Activated CD8-positive, alpha-beta memory T cell treated with anti-CD3 and anti-CD28 coated beads for 36 hours (primary cell): ENCODE measurements at regions not wholly inside any gene's neighbourhood (a gene's known extent, or its start where the extent isn't known, plus 50 kb on each side); places are given as distances from the start of the nearest gene placed in this dataset.
"Not testable (repeated sequence)": the region's sequence is repeated elsewhere in the genome, so short reads cannot be mapped to it uniquely, and the experiment has no call there.

Experiments used
- CTCF ChIA-PET: fragments of 350-600 bp; sonication (Branson Sonifier 250); formaldehyde crosslinking; loops from one replicate; lab custom pipeline; 2021; ENCODE audit warnings: antibody characterized with exemption; lab: Charles Lee
- POLR2A ChIA-PET: fragments of 350-600 bp; sonication (Branson Sonifier 250); formaldehyde crosslinking; loops from one replicate; lab custom pipeline; 2021; ENCODE audit warnings: antibody characterized with exemption; lab: Charles Lee

- ChIA-PET CTCF (no interaction called here), POLR2A (no interaction called here)
These were observed 499.0 kb upstream of the MARCKS start for GRCh38 chr6:113358063-113358583.

DNA sequence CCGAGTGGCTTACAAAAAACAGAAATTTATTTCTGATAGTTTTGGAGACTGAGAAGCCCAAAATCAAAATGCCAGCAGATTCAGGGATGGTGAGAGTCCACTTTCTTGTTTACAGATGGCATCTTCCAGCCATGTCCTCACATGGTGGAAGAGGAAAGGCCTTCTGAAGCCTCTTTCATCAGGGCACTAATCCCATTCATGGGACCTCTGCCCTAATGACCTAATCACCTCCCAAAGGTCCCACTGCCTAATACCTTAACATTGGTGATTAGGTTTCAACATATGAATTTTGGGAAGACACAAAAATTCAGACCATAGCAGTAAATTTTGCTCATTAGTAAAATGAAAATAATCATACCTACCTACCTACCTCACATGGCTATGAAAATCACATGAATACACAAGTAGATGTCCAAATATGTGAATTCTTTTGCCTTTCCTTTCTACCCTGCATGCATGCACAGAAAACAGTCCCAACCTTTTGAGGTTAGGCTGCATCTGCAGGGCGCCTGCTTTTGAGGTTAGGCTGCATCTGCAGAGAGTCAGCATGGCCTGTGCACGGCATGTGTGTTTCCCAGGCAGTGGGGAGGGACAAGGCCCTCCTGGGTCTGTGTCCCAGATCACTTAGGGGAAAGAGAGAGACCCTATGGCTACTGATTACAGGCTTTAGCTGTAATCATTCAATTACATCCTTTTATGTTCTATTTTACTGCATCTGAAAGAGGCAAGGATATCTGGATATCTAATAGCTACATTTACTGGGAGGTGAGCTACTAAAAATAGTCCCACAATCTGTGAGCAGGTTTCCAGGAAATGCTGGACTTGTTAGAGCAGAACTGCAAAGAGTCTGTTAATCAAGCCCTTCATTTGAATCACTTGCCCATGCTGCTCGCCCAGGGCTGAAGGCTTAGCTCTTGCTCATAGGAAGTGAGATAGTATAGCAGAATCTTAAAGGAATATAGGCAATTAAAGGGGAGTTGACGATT lies 497.7 kb upstream of the MARCKS start:
- ChIA-PET POLR2A (no interaction called here), CTCF (no interaction called here)

DNA sequence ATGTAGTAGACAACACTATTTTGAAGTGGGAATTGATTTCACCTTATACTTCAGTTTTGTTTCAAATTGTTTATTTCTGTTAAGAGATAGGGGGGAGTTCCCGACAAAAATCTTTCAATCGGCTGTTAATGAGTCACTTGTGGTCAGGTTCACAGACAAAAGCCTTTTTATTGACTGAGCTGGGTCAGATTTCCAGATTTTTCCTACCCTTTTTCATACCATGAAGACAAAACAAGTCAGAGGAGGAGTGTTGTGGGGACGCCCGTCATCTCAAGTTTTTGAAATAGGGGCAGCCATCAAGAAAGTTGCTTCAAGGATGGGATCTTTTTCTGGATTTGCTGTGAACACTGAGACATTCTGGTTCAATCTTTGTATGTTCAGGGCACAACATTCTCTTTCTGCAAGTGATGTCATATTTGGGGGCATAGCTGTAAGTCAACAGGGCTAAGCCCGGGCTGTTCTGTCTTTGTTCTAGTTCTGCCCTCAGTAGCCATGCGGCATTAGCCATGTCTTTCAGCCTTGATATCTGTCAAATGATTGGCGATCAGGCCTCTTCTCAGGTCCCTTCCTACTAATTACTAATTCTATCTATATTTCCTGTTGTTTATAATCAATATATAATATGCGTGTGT lies 496.0 kb upstream of the MARCKS start:
- ChIA-PET CTCF (no interaction called here), POLR2A (no interaction called here)

DNA sequence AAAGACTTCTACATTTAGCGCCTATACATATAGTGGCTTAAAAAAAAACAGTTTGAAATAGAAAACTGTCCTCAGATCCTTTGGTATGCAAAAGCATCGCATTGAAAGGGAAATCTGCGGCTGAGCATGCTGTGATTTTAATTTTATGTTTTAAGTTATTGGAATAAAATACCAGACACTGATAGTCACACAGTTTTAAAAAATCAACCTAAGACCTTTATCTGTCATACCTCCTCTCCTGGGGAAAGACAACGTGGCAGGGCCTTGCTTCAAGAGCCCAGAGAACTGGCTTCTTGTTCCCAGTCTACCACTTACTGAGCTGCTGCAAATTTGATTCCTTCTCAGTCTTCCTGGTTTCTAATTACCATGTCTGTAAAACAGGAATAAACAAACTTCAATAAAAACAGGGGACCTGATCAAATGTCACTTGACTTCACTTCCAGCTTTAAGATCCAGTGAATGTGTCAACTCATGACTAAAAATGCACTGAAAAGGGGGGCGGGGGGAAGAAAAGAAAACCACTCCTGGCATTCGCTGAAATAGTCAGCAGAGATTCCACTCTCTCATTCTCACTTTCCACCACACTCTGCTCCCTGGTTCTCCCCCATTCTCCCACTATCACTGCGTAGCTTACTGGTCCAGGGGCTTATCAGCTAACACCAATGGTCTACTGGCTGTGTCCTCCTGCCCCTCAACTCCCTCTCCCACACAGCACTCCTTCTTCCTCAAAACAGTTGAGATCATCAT lies 494.7 kb upstream of the MARCKS start:
- POLR2A ChIA-PET: no interaction called here
- CTCF ChIA-PET: no interaction called here

DNA sequence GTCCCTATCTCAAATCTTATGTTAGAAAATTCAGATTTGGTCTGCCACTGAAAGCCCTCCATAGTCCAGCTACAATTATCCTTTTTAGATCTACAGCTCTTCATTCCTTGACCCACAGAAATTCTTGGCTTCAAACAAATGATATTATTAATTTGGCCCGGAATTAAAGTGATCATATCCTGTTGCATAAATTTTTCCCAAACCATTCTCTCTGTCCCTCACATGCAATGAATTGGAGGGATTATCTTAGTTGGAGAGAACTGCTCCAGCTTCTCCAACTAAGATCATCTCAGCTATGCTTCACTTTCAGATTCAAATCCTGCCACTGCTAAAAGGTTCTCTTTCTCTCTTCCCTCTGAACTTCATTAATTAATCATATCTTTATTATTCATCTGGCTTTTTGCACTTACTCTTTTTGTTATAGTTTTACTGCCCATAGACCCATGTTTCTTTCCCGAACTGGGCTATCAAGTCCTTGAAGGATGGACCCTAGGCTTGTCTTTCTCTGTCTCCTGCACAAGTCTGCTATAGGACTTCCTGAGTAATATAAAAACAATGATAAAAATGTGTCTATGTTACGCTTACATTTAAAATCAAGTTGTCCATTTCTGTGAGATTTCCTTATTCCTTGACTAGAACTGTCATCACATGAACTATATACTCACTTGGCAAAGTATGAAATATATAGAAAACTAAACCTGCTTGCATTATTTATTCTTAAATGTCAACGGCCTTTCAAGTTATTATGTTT lies 493.9 kb upstream of the MARCKS start:
- ChIA-PET POLR2A (no interaction called here), CTCF (no interaction called here)

- CTCF ChIA-PET: no interaction called here
- POLR2A ChIA-PET: no interaction called here
These were observed 493.3 kb upstream of the MARCKS start for GRCh38 chr6:113363866-113364265.

GRCh38 chr6:113364766-113365165 lies 492.4 kb upstream of the MARCKS start:
- POLR2A ChIA-PET: no interaction called here

DNA sequence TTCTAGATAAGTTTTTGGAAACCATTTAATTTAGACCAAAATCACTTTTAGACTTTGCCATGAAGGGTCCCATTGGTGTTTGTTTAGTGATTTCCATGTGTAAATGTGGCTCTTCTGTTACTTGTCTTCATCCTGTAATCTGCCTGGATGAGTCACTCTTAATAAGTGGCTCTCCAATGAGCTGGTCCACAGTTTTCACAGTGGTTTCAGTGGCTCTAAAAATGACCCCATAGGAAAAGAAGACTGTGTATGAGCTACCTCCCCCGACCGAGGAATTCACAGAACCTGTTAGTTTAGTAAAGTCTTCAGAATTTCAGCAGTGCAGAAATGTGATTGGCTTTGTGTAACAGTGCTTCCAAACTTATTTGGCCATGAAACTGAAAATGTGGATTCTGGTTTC lies 492.0 kb upstream of the MARCKS start:
- ChIA-PET POLR2A (no interaction called here), CTCF (no interaction called here)

More at GRCh38 chr6:113364766-113365165, 492.4 kb upstream of the MARCKS start:
- CTCF ChIA-PET: no interaction called here

GRCh38 chr6:113366505-113366904 lies 490.6 kb upstream of the MARCKS start:
- POLR2A ChIA-PET: no interaction called here
- CTCF ChIA-PET: no interaction called here

DNA sequence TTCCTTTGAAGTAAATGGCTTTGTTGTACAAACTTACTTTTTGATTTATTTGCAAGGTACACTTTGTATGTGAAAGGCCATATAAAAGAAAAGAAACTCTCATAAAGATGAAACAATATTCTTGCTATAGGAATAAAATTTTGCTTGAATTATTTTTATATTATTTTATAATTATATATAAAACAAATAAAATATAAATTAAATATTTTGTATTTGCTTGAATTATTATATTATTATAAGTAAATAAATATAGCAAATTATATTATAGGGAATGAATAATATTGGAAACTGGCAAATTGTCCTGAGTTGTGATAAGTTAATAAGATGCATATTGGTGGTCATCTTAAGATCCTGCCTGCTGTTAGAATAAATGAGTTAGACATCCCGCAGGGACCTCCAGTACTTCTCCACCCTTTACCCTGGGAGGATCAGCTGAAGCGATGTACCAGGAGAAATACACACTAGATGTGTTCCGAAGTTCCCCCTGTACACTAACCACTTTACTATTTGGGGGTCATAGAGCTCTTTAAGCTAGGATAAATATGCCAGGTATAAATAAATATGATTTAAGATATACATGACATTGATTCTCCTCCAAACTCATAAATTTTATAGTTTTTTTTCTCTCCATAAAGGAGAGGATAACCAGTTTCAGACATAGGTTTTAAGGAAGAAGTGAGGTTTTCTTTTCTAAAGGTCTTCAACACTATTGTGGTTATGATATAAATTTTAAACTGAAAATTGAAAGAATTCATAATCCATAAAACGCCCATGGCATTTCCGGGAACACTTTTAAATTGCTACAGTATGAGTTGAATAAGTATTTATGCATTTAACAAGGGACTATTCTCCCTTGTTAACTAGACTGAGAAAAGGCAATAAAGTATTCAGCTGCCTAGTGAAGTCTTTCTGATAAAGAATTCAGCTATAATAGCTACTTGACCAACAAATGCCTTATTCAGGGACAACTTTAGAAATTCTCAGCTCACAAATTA lies 486.3 kb upstream of the MARCKS start:
- CTCF ChIA-PET: no interaction called here
- POLR2A ChIA-PET: no interaction called here

DNA sequence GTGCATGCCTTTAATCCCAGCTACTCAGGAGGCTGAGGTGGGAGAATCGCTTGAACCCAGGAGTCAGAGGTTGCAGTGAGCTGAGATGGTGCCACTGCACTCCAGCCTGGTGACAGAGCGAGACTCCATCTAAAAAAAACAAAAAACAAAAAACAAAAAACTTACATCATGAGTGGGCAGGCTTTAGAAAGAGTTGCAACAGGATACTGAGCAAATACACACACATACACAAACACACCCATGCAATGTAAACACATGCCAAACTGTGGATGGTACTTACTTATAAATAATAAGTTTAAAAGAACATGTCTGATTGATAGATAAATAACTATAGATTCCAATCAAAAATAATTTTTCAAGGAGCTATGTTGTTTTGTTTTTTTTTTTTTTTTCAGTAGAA lies 481.7 kb upstream of the MARCKS start:
- POLR2A ChIA-PET, CTCF ChIA-PET: not testable (repeated sequence)

- CTCF ChIA-PET: interaction anchor here (0.7 kb wide), 1 partner anchor 560 kb away, joined by 5 read pairs; no protein-coding TSS in a partner anchor
These were observed 480.9 kb upstream of the MARCKS start for GRCh38 chr6:113375950-113376846.

DNA sequence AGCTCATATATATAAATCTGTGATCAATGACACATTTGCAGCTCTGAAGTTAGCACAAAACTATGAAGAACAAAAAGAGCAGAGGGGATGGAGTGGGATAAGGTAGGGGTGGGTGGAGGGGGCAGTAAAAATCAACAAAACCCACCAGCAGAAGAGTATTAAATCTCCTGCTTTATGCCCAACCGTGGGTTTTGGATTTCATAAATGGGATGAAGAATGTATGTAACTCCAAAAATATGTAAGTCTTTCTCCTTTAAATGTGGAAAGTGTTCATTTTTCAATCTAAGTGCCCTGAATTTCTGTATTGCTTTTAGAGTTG lies 480.3 kb upstream of the MARCKS start:
- ChIA-PET CTCF (no interaction called here), POLR2A (no interaction called here)

More at GRCh38 chr6:113375950-113376846, 480.9 kb upstream of the MARCKS start:
- POLR2A ChIA-PET: no interaction called here

DNA sequence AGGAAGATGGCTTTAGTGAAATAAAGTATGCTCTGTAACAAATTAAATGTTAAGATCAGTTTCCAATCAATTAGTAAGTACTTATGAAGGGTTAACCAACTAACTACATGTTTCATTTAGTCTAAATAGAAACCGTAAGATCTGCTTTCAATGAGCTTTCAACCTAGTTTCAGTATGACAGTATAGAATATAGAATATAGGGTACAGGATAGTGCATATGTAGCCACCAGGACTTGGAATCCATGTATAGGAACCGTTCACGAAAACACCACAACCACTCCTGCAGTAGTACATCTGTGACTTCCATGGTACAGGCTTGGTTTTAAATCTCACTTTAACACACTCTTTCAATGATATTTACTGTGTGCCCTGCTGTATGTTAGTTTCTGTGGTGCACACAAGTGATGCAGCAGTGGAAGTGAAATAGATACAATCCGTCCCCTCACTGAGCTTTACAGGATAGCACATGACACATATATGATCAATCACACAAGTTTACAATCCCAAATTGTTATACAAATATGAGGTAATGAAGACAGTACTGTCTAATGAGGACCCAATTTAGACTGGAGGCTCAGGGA lies 479.7 kb upstream of the MARCKS start:
- ChIA-PET POLR2A (no interaction called here), CTCF (no interaction called here)

DNA sequence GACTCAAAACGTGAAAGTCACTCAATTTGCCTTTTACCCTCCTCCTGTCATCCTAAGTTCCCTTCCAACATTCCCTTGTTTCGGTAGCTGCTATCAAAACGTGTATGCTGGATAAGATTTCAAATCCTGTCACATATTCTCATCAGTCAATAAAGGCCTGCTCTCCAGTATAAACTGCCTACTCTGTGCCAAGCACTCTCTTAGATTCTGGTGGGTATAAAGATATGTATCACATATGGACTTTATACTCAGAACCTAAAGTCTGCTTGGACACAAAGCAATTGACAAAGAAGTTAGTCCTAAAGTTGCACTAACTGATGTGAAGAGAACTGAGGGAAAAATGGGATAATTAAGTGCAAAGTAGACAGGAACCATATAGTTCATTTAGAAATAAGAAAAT lies 476.6 kb upstream of the MARCKS start:
- ChIA-PET POLR2A (no interaction called here), CTCF (no interaction called here)

- CTCF ChIA-PET: no interaction called here
- POLR2A ChIA-PET: no interaction called here
These were observed 475.9 kb upstream of the MARCKS start for GRCh38 chr6:113381232-113381631.

- ChIA-PET CTCF (no interaction called here), POLR2A (no interaction called here)
These were observed 475.2 kb upstream of the MARCKS start for GRCh38 chr6:113381959-113382358.
